Medulla oblongata (tissue), 1 donor: ENCODE measurements at regions not wholly inside any gene's neighbourhood (a gene's known extent, or its start where the extent isn't known, plus 50 kb on each side); places are given as distances from the start of the nearest gene placed in this dataset.
"Not testable (repeated sequence)": the region's sequence is repeated elsewhere in the genome, so short reads cannot be mapped to it uniquely, and the experiment has no call there.

Experiments used
- DNase-seq: peaks from one replicate; pipeline ENCODE4 v3.0.0-alpha.2; 2015; ENCODE audit errors: extremely low spot score

DNA sequence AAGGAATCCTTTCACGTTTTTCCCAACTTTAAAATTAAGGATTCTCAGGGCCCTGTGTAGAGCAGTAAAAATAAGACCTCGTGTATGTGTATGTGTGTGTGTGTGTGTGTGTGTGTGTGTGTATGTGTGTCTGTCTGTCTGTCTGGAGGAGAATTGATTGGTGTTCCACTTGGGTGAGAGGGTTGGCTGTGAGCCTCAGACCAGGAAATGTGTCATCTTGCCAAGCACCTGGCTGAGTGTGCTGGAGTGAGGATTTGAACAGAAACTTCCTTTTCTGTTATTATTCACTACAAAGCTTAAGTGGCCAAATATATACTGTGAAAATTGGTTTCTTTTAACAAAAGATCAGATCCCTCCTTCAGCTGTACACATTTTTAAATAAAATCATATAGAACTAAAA is 103.6 kb upstream of the NUDT6 start:
- DNase-seq: not testable (repeated sequence)

- no peak for DNase-seq
Observed at GRCh38 chr4:123031664-123032063, 109.3 kb upstream of the NUDT6 start.

GRCh38 chr4:123034023-123034422 is 111.6 kb upstream of the NUDT6 start:
- DNase-seq: no peak

- no peak for DNase-seq
Observed at GRCh38 chr4:123035239-123035638, 112.8 kb upstream of the NUDT6 start.

DNA sequence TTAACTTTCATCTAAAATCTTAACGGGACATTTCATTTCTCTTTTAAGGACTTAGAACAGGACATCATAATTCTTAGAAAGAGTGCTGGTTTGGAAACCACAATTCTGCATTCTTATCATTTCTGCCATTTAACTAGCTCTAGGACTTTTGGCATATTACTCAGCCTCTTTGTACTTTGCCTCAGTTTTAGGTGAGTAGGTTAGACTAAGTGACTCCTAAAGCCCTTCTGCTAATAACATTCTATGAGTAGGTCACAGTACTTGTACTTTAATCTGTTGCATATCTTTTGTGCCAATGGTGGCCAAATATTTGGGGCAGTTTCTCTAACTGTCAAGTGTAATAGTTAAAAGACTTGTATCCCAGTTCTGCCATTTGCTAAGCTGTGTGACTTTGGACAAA is 115.4 kb upstream of the NUDT6 start:
- no peak for DNase-seq

DNA sequence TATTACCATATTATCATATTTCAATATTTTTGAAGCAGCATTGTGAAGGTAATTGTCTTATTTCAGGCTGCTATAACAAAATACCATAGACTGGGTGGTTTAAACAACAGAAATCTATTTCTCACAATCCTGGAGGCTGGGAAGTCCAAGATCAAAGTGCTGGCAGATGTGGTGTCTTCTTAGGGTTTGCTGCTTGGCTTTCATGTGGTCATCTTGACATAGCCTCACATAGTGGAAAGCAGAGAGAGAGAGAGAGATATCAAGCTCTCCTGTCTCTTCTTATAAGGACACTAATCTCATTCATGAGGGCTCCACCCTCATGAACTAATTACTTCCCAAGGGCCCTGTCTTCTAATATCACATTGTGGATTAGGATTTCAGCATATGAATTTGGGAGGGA is 119.7 kb upstream of the NUDT6 start:
- no peak for DNase-seq

DNA sequence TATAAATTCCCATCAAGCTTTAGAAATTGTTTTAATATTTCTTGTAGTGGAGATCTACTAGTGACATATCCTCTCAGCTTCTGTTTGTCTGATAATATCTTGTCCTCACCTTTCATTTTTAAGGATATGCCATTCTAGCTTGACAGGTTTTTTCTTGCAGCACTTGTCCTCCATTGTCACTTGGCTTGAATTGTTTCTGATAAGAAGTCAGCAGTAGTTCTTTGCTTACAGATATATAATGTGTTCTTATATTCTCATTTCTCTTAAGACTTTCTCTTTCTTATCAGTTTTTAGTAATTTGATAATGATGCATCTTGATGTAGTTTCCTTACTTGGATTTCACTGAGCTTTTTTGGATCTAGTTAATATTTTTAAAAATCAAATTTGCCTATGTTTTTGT is 120.6 kb upstream of the NUDT6 start:
- no peak for DNase-seq

- no peak for DNase-seq
Observed at GRCh38 chr4:123043793-123044425, 121.5 kb upstream of the NUDT6 start.

DNA sequence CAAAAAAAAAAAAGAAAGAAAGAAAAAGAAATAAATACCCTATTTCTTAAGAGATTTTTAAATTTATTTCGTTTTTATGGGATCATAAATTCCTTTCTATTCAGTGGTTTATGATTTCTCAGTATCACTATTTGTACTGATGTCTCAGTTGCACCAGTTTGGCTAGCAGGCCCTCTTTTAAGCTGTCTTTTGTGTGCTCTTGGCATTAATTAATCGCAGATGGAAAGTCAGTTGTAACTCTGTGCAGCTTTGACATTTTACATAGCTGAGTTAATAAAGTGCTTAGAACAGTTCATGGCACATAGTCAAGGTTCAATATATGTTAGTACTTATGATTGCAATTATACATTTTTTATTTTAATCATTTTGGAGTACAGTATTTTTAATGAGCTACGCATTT is 123.7 kb upstream of the NUDT6 start:
- no peak for DNase-seq

DNA sequence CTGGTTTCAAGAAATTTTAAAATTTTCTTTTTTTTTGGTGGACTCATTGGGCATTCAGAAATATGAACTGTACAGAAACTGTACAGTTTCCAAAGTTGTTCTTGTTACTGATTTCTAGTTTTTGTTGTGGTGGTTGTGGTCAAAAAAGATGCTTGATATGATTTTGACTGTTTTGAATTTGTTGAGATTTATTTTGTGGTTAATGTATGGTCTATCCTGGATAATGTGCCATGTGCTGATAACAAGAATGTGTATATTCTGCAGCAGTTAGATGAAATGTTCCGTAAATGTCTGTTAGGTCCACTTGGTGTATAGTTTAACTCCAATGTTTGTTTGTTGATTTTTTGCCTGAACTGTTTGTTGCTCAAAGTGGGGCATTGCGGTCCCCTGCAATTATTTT is 127.6 kb upstream of the NUDT6 start:
- no peak for DNase-seq

GRCh38 chr4:123052007-123052406 is 129.6 kb upstream of the NUDT6 start:
- no peak for DNase-seq

DNA sequence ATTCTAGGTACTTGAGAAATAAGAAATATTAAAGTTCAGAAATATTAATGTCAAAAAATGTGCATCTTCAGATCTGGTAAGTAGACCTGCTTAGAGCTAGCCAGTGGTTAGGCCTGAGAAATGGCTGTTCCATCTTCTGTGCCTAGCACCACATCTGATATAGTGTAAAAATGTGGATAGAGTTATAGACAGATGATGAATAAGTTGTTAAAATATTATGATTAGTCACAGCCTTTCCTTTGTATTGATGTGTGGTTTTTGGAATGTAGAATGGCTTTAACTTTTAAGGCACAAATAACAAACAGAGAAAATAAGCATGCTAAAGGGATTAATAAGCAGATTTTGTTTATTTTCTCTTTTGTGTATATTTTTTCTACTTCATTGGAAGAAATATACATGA is 133.5 kb upstream of the NUDT6 start:
- DNase-seq: no peak

DNA sequence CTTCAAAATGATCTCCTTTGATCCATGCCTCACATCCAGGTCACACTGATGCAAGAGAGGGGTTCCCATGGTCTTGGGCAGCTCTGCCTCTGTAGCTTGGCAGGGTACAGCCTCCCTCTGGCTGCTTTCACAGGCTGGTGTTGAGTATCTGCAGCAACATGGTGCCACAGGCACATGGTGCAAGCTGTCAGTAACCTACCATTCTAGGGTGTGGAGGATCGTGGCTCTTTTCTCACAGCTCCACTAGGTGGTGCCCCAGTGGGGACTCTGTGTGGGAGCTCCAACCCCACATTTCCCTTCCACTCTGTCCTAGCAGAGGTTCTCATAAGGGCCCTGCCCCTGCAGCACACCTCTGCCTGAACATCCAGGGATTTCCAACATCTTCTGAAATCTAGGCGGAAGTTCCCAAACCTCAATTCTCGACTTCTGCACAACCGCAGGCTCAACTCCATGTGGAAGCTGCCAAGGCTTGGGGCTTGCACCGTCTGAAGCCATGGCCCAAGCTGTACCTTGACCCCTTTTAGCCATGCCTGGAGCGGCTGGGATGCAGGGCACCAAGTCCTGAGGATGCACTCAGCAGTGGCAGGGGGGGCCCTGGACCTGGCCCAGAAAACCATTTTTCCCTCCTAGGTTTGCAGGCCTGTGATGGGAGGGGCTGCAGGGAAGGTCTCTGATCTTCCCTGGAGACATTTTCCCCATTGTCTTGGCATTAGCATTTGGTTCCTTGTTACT is 137.8 kb upstream of the NUDT6 start:
- no peak for DNase-seq

- DNase-seq: no peak
Observed at GRCh38 chr4:123064390-123064789, 142.0 kb upstream of the NUDT6 start.

- DNase-seq: no peak
Observed at GRCh38 chr4:123068081-123068480, 145.7 kb upstream of the NUDT6 start.

DNA sequence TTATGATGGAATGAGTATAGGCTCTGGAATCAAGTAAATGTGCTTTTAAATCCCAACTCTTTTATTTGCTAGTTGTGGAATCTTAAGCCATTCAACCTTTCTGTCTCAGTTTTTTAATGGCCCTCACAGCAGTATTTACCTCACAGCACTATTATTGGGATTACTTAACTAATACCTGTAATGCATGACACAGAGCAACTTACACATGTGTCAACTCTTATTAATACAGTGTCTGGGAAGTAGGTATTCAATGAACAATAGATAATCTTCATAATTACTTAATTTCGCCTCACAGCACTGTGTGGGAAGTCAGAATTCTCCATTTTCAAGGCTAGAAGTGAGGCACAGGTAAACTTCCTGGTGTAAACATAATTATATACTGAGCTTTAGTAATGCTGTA is 149.7 kb upstream of the NUDT6 start:
- no peak for DNase-seq

DNA sequence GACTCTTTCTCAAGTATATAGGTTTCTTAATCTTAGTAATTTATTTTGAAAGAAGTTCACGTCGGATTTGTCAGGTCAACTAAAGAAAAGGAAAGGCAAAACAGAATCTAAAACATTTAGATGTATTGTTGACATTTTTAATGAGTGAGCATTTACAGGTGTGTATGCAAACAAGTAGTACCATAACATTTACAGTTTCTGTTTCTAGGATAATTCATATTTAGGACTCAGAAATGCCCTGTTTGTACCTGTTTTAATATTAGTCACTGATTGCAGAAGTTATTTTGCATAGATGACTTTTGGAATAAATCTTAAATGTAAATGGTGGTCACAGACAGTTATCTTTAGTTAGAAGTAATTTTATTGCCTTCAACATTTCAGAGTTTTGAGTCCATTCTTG is 151.3 kb upstream of the NUDT6 start:
- no peak for DNase-seq

GRCh38 chr4:123077330-123077729 is 154.9 kb upstream of the NUDT6 start:
- DNase-seq: no peak

DNA sequence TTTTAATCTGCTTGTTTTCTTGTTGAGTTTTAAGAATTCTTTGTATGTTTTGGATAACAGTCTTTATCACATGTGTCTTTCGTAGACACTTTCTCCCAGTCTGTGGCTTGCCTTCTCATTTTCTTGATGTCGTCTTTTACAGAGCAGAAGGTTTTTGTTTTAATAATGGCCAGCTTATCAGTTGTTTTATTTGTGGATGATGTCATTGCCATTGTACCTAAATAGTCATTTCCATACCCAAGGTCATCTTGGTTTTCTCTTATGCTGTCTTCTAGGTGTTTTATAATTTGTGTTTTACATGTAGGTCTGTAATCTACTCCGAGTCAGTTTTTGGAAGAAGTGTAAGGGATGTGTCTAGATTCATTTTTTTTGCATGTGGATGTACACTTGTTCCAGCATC is 159.6 kb upstream of the NUDT6 start:
- no peak for DNase-seq

GRCh38 chr4:123083646-123084045 is 161.2 kb upstream of the NUDT6 start:
- no peak for DNase-seq

GRCh38 chr4:123088501-123088900 is 166.1 kb upstream of the NUDT6 start:
- DNase-seq: no peak

GRCh38 chr4:123090886-123091285 is 168.5 kb upstream of the NUDT6 start:
- DNase-seq: no peak

DNA sequence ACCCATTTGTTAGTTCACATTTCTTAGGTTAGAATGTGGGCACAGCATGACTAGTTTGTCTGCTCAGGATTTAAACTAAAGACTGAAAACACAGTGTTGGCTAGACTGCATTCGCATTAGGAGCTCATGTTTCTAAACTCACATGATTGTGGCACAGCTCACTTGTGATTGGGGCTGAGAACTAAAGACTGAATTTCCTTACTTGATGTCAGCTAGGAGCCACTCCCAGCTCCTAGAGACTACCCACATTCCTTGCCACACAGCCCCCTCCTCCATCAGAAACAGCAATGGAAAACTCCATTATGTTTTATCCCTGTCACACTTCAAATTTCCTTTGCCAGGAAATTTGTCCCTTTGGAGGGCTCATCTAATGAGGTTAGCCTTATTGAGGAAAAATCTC is 170.2 kb upstream of the NUDT6 start:
- DNase-seq: no peak

DNA sequence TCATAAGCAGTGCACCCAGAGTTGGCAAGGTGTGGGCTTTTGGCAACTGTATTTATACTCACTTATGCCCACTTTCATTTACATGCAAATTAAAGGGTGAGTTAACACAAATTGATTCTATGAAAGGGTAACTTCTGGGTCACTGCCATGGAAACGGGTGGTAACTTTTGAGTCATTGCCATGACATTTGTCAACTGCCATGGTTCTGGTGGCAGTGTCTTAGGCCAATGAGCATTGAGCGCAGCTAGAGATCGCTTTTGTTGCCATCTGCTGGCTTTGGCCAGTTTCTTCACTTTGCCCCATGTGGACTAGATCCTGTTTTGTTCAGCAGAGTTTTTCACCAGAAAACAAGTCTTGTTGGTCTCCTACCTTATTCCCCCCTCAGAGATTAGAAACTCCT is 170.8 kb upstream of the NUDT6 start:
- no peak for DNase-seq
